GM18858 (cell line): ENCODE measurements at regions not wholly inside any gene's neighbourhood (a gene's known extent, or its start where the extent isn't known, plus 50 kb on each side); places are given as distances from the start of the nearest gene placed in this dataset.
A peak's percentile ranks its signal among the peaks of the same experiment; 100 is the strongest.
"Not testable (repeated sequence)": the region's sequence is repeated elsewhere in the genome, so short reads cannot be mapped to it uniquely, and the experiment has no call there.

ENCODE experiments used
- ATAC-seq: cut with Tn5 transposase; IDR thresholded peaks from one replicate; pipeline ENCODE4 v1.9.1; 2021; ENCODE audit not compliant: unreplicated experiment

DNA sequence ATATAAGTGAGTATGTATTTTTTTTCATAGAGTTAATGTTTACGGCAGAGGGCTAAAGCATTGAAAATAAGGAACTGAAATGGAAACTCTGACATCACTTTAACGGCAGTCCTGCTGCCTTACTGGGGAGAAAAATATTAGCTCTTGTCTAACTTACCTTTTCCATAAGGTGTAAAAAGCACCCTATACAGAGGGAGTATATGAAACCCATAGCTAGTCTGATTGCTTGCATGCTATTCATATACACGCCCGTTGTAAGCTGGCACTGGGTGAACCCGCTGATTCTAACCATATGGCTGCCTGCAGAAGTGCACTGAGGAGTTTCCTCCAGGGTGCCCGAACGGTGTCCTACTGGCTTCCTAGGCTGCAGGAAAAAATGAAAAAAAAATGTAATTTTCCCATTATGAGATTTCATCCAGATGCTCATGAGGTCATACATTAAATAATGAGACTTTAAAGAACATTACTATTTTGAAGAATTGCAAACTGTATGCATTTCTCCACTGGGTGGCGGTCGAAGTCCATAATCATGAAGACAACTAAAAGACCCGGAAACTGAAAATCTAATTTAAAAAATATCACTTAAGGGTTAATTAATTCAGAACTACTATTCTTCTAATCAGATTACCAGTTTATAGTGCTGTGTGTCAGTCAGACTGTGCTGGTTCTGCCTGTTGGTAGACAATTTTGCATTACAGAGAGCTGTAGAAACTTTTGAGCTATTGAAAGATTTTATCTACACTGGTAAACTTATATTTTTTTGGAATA is 144.7 kb downstream of the ALX1 start:
- peak; percentile 89 for ATAC-seq

- no peak for ATAC-seq
These were observed 145.3 kb downstream of the ALX1 start for GRCh38 chr12:85425349-85425612.

- ATAC-seq: no peak
These were observed 145.9 kb downstream of the ALX1 start for GRCh38 chr12:85425926-85426325.

DNA sequence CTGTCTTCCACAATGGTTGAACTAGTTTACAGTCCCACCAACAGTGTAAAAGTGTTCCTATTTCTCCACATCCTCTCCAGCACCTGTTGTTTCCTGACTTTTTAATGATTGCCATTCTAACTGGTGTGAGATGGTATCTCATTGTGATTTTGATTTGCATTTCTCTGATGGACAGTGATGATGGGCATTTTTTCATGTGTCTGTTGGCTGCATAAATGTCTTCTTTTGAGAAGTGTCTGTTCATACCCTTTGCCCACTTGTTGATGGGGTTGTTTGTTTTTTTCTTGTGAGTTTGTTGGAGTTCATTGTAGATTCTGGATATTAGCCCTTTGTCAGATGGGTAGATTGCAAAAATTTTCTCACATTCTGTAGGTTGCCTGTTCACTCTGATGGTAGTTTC is 153.1 kb downstream of the ALX1 start:
- ATAC-seq: not testable (repeated sequence)

DNA sequence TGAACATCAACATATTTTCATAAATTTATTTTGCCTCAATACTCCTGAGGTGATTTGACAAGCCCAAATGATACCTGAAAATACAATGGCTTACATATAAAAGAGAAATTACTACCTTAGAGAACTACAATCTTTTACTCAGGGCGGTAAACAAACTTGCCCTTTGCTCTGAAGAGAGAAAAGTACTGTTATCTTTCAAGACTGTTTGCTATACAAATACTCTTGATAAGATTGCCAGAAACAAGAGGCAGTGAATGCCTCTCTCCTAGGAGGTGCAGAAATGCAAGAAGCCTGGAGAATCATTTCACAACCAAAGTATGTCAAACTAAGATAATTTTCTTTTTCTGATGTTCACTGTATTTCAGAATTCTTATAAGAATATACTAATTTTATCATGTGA is 160.3 kb downstream of the ALX1 start:
- ATAC-seq: no peak

DNA sequence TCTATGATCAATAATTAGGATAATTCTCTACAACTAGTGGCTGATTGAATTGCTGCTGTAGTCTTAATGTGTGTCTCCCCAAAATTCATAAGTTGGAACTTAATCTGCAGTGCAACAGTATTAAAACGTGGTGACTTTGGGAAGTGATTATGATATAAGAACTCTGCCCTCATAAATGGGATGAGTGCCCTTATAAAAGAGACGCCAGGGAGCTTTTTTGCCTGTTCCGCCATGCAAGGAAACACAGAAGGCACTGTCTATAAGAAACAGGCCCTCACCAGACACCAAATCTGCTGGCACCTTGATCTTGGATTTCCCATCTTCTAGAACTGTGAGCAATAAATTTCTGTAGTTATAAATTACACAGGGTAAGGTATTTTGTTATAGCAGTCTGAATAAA is 161.0 kb downstream of the ALX1 start:
- no peak for ATAC-seq

DNA sequence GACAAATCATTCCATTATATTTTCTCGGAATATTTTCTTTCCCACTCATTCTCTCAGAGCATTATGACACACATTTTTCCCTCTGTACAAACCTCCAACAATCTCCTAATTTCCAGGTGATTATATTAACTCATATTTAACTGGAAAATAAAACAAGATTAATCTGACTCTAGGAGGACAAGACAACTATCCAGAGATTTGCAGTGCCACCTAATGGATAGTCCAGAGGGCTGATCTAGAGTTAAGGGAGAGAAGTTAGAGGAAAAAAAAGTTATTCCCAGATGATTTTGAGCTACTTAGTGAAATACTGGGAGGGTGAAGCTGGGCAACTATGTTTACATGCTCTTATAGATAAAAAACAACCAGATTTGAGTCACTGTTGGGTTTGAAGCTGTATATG is 161.7 kb downstream of the ALX1 start:
- no peak for ATAC-seq

DNA sequence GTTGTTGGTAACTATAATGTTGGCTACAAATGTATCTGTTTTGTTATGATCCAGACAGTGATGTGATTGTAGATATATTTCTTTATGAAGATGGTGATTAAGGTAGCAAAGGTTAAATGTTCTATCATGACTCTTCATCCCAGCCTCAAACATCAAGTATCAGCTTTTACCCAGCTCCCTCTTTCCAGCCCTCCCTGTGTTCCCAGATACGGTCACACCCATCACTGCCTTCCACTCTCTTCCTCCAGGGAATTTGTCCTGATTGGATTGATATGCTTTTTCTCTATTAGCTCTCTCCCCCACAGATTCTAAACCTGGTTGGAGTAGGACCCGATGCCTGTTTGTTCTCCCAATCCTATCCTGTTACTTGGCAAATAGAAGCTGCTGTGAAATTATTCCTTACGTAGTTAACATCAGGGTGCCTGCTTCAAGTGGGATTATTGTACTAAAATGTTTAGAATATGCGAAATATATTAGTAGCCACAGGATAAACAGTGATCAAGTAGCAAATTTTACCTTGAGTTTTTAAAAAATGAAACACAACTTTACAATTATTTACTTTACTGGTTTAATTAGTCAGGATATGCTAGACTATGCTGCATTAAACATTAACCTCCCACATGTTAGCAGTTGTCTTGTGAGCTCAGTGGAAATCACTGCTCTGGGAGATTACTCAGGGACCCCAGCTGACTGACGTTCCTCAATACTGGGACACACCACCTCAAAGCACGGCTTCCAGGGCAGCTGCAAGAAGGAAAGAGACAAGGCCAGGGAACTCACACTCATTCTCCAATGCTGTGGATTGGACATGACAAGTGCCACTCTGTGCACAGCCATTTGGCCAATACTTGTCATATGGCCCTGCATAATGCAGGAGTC is 165.3 kb downstream of the ALX1 start:
- ATAC-seq: no peak

- no peak for ATAC-seq
These were observed 168.0 kb downstream of the ALX1 start for GRCh38 chr12:85448031-85448430.

DNA sequence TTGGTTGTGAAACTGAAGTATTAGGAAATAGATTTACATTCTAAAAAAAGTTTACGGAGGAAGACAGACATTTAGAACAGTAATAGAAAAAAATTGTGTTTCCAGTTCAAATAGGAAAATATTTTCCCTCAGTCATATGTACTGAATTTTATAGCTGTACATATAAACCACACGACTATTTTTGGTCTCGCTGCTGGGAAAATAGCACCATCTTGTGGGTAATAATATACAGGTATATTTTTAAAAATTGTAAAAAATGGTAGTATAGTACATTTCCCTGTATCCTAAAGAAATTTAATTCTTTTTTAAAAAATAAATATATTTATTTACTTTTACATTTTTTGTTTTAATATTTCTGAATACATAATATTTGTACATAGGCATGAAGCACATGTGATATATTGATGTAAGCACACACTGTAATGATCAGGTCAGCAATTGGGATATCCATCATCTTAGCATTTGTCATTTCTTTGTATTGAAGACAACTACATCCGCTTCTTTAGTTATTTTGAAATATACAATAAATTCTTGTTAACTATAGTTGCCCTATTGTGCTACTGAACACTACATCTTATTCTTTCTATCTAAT is 168.6 kb downstream of the ALX1 start:
- no peak for ATAC-seq

DNA sequence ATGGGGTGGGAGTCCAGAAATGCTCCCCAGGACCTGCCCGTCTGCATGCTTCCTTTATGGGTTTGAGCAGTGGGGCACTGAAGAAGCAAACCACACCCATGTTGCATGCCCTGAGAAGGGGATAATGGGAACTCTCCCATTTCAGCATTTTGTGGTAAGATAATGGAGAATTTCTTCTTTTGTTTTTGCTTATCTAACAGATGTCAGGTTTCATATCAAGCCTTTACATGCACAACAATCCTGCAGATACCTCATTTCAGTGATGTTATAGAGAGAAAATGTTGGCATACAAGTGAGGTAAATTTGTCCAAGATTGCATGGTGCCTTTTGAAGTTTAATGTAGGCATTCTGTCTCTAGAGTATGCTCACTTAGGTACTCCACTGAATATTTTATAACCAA is 177.0 kb downstream of the ALX1 start:
- no peak for ATAC-seq

DNA sequence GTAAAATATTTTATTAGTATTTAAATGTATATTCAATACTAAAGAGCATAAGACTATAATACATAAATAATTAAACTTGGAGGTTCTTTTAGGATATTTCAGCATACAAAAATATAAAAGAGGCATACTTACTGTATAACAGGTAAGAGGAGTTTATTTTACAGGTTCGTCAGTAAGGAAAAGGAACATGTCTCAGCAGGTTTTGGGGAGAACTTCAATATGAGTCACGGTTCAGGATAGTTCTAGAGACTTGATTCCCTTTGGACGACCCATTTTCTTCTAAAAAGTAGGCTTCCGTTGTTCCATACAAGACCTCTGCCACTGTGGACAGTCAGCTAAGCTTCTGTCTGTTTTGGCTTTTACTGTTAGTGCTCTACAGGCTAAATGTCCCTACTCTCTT is 181.1 kb downstream of the ALX1 start:
- ATAC-seq: no peak

DNA sequence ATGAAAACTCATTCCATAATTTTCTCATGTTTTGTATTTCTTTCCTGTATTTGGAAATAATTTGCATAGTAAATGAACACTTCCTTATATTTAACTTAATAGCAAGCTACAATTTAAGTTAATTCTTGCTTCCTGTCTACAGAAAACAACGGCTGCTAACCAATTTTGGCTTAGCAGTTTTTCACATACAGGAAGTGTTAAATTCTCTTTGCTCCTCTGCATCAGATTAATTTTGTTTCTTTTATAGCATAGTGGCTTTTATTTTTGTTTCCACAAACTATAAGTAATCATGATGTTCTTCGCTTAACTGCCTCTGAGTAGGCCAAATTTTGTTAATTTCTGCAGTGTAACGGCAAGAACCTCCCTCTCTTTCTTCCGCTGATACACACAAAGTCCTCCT is 182.9 kb downstream of the ALX1 start:
- no peak for ATAC-seq

DNA sequence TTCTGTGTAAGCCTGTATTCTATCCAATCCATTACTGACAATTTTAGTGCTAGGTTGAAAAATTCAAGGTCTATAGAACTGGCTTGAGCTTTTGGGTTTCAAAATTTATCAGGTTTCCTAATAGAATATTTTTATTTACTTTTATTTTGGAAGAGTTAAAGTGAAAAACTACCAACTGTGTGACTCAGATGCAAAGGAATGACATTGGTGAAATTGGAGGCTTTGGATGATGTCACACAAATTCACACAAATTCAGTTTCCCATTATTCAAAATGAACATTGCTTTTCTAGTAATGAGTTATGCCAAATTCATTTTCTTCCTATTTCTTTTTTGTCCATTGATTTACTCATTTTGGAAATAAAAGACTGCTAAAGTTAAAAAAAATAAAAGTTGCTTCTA is 186.9 kb downstream of the ALX1 start:
- ATAC-seq: no peak

DNA sequence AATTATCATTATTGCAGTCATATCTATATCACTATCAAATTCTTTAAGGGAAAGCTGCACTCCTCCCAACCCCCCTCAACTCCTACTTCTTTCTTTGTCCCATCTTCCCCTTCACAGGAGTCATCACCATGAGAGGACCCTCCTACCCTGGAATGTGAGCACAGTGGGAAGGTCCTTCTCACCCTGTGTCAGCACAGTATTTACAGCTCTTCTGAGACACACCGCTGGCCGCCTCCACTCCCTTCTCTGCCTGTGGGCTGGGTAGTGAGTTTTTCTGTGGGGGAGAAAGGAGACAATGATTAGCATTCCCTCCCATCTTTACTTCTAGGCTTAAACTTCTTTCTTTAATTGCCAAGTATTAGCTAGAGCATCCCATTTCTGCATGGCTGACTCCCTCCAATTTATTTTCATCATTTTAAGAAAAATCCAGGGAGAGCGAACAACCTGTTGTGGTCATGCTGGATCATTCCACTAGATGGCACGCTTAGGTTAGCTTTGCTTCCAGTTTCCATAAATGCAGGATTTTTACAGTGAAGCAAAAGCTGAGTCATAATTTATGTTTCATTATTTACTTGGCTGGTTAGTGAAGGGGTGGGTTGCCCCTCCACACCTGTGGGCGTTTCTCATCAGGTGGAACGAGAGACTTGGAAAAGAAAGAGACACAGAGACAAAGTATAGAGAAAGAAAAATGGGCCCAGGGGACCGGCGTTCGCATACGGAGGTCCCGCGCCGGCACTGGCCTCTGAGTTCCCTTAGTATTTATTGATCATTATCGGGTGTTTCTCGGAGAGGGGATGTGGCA is 188.5 kb downstream of the ALX1 start:
- peak; percentile 97 for ATAC-seq

DNA sequence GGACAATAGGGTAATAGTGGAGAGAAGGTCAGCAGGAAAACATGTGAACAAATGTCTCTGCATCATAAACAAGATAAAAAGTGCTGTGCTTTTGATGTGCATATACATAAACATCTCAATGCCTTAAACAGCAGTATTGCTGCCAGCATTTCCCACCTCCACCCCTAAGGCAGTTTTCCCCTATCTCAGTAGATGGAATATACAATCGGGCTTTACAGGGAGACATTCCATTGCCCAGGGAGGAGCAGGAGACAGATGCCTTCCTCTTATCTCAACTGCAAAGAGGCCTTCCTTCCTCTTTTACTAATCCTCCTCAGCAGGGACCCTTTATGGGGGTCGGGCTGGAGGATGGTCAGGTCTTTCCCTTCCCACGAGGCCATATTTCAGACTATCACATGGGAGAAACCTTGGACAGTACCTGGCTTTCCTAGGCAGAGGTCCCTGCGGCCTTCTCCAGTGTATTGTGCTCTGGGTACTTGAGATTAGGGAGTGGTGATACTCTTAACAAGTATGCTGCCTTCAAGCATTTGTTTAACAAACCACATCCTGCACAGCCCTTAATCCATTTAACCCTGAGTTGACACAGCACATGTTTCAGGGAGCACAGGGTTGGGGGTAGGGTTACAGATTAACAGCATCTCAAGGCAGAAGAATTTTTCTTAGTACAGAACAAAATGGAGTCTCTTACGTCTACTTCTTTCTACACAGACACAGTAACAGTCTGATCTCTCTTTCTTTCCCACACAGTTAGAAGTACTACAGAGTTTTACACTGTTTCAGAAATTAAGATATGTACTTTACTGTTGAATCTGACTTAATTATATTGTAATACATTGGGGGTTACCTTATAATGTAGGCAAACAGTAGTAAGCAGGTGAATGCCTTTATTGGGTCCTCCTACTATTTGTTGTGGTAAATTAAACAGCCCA is 189.4 kb downstream of the ALX1 start:
- ATAC-seq: not testable (repeated sequence)

GRCh38 chr12:85475277-85475676 is 195.3 kb downstream of the ALX1 start:
- ATAC-seq: not testable (repeated sequence)

- no peak for ATAC-seq
These were observed 196.7 kb downstream of the ALX1 start for GRCh38 chr12:85476756-85477155.

- ATAC-seq: peak; percentile 87
These were observed 204.4 kb downstream of the ALX1 start for GRCh38 chr12:85484387-85484786.

- no peak for ATAC-seq
These were observed 209.2 kb downstream of the ALX1 start for GRCh38 chr12:85489194-85489593.
